ENCODE measurements at regions not wholly inside any gene's neighbourhood (a gene's known extent, or its start where the extent isn't known, plus 50 kb on each side); places are given as distances from the start of the nearest gene placed in this dataset.

- no peak overlapping the region for H3K27ac ChIP-seq (ENCODE audit: low read length)
- H3K4me1 ChIP-seq (ENCODE audit: control insufficient read depth, insufficient read depth, low read length), result no peaks in the 10 kb centered on the region
- DNase-seq, result no peak
- no peaks in the 10 kb centered on the region for H3K36me3 ChIP-seq (ENCODE audit: control insufficient read depth, insufficient read depth, low read length)
- WGBS (ENCODE audit: insufficient coverage), result 66% methylated on average over 4 of the region's 11 CpGs
- no peaks in the 10 kb centered on the region for H3K27me3 ChIP-seq (ENCODE audit: control insufficient read depth, insufficient read depth, low read length)
- H3K9me3 ChIP-seq (replicated peaks; ENCODE audit: control insufficient read depth, low read depth, low read length), result no peaks in the 10 kb centered on the region
- no peak overlapping the region for H3K4me3 ChIP-seq (ENCODE audit: low read length)
Observed at GRCh38 chr1:5109633-5110032, 455.2 kb downstream of the AJAP1 start.

DNA sequence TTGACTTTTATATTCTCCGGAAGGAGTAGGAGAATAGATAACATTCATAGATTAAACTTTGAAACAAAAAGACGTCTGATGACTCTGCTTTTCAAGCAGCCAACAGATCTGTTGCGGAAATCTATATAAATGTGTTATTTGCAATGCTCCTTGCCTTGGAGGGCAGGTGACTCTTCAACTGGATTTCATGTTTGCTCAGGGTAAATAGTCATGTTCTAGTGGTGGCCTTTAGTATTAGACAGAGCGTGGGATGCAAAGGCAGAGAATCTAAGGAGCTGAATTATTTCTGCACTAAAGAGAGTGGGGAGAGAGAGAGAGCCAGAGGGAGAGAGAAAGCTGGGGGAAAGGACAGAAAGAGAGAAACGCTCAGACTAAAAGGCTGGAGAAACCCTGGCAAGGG, 454.3 kb downstream of the AJAP1 start:
- Histone ChIP-seq H3K27me3 (ENCODE audit: control insufficient read depth, insufficient read depth, low read length) (no peaks in the 10 kb centered on the region), H3K4me3 (ENCODE audit: low read length) (no peak overlapping the region), H3K9me3 (replicated peaks; ENCODE audit: control insufficient read depth, low read depth, low read length) (no peaks in the 10 kb centered on the region), H3K4me1 (ENCODE audit: control insufficient read depth, insufficient read depth, low read length) (no peaks in the 10 kb centered on the region), H3K27ac (ENCODE audit: low read length) (no peak overlapping the region), H3K36me3 (ENCODE audit: control insufficient read depth, insufficient read depth, low read length) (no peaks in the 10 kb centered on the region)
- no peak for DNase-seq
- WGBS (ENCODE audit: insufficient coverage), result 72% methylated on average over 4 of the region's 5 CpGs

DNA sequence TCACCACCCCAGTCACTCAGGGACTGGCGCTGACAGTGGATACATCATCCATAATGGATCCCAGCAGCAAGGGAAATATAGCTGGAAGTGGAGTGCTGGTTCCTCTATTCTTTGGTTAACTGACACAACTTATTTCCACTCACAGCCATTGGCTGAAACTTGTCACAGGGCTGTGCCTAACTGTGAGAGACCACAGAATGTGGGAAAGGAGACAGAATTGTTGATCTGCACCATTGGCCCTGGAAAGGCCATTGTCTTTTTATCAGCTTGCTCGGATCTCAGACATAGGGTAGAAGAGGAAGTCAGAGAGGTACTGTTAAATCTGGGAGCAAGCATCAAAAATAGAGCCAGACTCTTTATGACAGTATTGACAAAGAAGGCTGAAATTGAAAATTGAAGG, 451.3 kb downstream of the AJAP1 start:
- Histone ChIP-seq H3K27ac (ENCODE audit: low read length) (no peak overlapping the region), H3K36me3 (ENCODE audit: control insufficient read depth, insufficient read depth, low read length) (no peaks in the 10 kb centered on the region), H3K27me3 (ENCODE audit: control insufficient read depth, insufficient read depth, low read length) (no peaks in the 10 kb centered on the region), H3K4me3 (ENCODE audit: low read length) (no peak overlapping the region), H3K4me1 (ENCODE audit: control insufficient read depth, insufficient read depth, low read length) (no peaks in the 10 kb centered on the region), H3K9me3 (replicated peaks; ENCODE audit: control insufficient read depth, low read depth, low read length) (no peaks in the 10 kb centered on the region)
- 50% methylated on average over 1 of the region's 2 CpGs for WGBS (ENCODE audit: insufficient coverage)
- DNase-seq, result no peak

DNA sequence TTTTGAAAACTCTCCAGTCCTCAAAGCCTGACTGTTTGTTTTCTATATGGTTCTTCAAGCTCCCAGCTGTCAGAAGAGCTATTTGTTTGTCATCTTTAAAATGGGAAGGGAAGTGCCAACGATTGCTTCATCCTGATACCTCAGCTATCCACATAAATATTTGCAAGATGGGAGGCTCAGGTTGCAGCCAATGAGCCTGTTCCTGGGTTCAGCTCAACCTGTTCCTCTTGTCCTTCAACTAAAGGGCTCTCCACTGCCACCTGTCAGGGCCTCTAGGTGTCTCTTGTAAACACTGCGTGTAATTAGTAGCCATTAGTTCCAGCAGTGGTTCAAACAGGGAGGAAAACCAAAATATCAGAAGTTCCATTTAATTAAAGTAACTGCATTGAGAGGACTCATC, 445.1 kb downstream of the AJAP1 start:
- Histone ChIP-seq H3K4me1 (ENCODE audit: control insufficient read depth, insufficient read depth, low read length) (no peaks in the 10 kb centered on the region), H3K9me3 (replicated peaks; ENCODE audit: control insufficient read depth, low read depth, low read length) (no peaks in the 10 kb centered on the region), H3K36me3 (ENCODE audit: control insufficient read depth, insufficient read depth, low read length) (no peaks in the 10 kb centered on the region), H3K27me3 (ENCODE audit: control insufficient read depth, insufficient read depth, low read length) (no peaks in the 10 kb centered on the region), H3K4me3 (ENCODE audit: low read length) (no peak overlapping the region), H3K27ac (ENCODE audit: low read length) (no peak overlapping the region)
- no peak for DNase-seq
- WGBS (ENCODE audit: insufficient coverage), result 70% methylated on average over 2 of the region's 2 CpGs

DNA sequence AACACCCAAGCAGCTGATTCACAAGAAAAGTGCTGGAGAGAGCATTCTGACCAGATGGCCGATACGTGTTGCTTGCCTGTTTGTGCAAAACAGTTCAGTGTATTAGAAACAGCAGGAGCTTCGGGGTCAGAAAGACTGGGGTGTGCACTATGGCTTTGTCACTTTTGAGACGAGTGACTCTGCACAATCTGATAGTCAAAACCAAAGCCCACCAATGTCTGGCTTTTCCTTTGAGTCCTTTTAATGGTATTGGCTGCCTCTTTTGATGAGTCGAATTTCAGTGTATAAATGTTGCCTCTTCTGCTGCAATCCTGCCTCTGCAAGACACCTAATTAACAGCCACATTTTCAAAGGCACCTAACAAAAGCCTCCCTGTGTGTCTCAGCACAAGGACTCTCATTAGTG, 444.6 kb downstream of the AJAP1 start:
- Histone ChIP-seq H3K4me1 (ENCODE audit: control insufficient read depth, insufficient read depth, low read length) (no peaks in the 10 kb centered on the region), H3K36me3 (ENCODE audit: control insufficient read depth, insufficient read depth, low read length) (no peaks in the 10 kb centered on the region), H3K4me3 (ENCODE audit: low read length) (no peak overlapping the region), H3K9me3 (replicated peaks; ENCODE audit: control insufficient read depth, low read depth, low read length) (peaks cover 1% of the 10 kb centered on the region), H3K27me3 (ENCODE audit: control insufficient read depth, insufficient read depth, low read length) (no peaks in the 10 kb centered on the region), H3K27ac (ENCODE audit: low read length) (no peak overlapping the region)
- no peak for DNase-seq
- 33% methylated on average over 2 of the region's 5 CpGs for whole genome bisulfite sequencing (ENCODE audit: insufficient coverage)

GRCh38 chr1:5093042-5093441, 438.6 kb downstream of the AJAP1 start:
- no peaks in the 10 kb centered on the region for H3K36me3 ChIP-seq (ENCODE audit: control insufficient read depth, insufficient read depth, low read length)
- H3K9me3 ChIP-seq (replicated peaks; ENCODE audit: control insufficient read depth, low read depth, low read length), result peaks cover 16% of the 10 kb centered on the region
- no peak overlapping the region for H3K4me3 ChIP-seq (ENCODE audit: low read length)
- no peaks in the 10 kb centered on the region for H3K4me1 ChIP-seq (ENCODE audit: control insufficient read depth, insufficient read depth, low read length)
- H3K27ac ChIP-seq (ENCODE audit: low read length), result no peak overlapping the region
- DNase-seq, result no peak
- H3K27me3 ChIP-seq (ENCODE audit: control insufficient read depth, insufficient read depth, low read length), result no peaks in the 10 kb centered on the region
- WGBS (ENCODE audit: insufficient coverage), result no CpG with 5 or more reads among the region's 1 CpG

GRCh38 chr1:5084676-5085075, 430.3 kb downstream of the AJAP1 start:
- Histone ChIP-seq H3K27me3 (ENCODE audit: control insufficient read depth, insufficient read depth, low read length) (peaks cover 2% of the 10 kb centered on the region), H3K4me1 (ENCODE audit: control insufficient read depth, insufficient read depth, low read length) (no peaks in the 10 kb centered on the region), H3K4me3 (ENCODE audit: low read length) (no peak overlapping the region), H3K36me3 (ENCODE audit: control insufficient read depth, insufficient read depth, low read length) (no peaks in the 10 kb centered on the region), H3K9me3 (replicated peaks; ENCODE audit: control insufficient read depth, low read depth, low read length) (no peaks in the 10 kb centered on the region), H3K27ac (ENCODE audit: low read length) (no peak overlapping the region)
- WGBS (ENCODE audit: insufficient coverage), result 88% methylated on average over 4 of the region's 4 CpGs
- DNase-seq, result no peak

GRCh38 chr1:5067246-5067645, 412.8 kb downstream of the AJAP1 start:
- no peaks in the 10 kb centered on the region for H3K36me3 ChIP-seq (ENCODE audit: control insufficient read depth, insufficient read depth, low read length)
- H3K27me3 ChIP-seq (ENCODE audit: control insufficient read depth, insufficient read depth, low read length), result no peaks in the 10 kb centered on the region
- no peak for DNase-seq
- no peaks in the 10 kb centered on the region for H3K9me3 ChIP-seq (replicated peaks; ENCODE audit: control insufficient read depth, low read depth, low read length)
- no peak overlapping the region for H3K27ac ChIP-seq (ENCODE audit: low read length)
- no peak overlapping the region for H3K4me3 ChIP-seq (ENCODE audit: low read length)
- H3K4me1 ChIP-seq (ENCODE audit: control insufficient read depth, insufficient read depth, low read length), result no peaks in the 10 kb centered on the region
- WGBS (ENCODE audit: insufficient coverage), result no CpG with 5 or more reads among the region's 1 CpG

DNA sequence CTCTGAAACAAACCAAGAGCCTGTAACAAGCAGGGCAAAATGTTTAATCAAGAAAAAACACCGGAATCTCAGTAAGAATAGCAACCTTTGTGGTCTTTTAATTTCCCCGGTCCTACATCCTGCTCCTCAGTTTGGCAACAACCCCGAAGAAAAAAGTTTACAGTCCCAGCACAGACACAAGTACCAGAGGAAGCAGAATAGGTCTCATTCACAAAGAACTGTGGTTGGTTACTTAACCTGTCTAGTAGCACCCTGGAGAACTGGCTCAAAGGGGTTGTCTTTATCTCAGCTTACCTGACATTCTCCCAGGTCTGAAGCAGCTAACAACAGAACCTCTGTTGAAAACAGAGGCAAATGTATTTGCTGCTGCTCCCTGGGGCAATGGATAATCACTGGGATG, 399.3 kb downstream of the AJAP1 start:
- no peak overlapping the region for H3K4me3 ChIP-seq (ENCODE audit: low read length)
- no peaks in the 10 kb centered on the region for H3K4me1 ChIP-seq (ENCODE audit: control insufficient read depth, insufficient read depth, low read length)
- H3K36me3 ChIP-seq (ENCODE audit: control insufficient read depth, insufficient read depth, low read length), result no peaks in the 10 kb centered on the region
- no peaks in the 10 kb centered on the region for H3K27me3 ChIP-seq (ENCODE audit: control insufficient read depth, insufficient read depth, low read length)
- no peak for DNase-seq
- 60% methylated on average over 1 of the region's 3 CpGs for WGBS (ENCODE audit: insufficient coverage)
- H3K9me3 ChIP-seq (replicated peaks; ENCODE audit: control insufficient read depth, low read depth, low read length), result peaks cover 2% of the 10 kb centered on the region
- H3K27ac ChIP-seq (ENCODE audit: low read length), result no peak overlapping the region

DNA sequence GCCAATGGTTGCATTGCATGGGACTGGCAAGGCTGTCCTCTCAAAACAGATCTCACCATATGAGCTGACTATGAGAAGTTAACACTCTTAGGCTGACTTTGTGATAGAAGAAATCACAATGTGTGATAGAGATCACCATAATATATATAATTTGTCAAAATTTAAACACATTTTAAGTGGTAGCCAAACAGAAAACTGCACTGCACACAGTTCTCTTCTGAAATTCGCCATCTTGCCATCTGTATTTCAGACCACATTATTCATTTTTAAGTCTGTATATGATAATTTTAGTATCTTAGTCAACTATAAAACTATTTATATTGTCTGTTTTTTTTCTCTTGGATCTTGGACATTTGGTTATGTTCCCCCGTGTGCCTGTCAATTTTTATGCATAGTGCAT, 374.7 kb downstream of the AJAP1 start:
- WGBS (ENCODE audit: insufficient coverage), result no CpG with 5 or more reads among the region's 2 CpGs
- Histone ChIP-seq H3K27me3 (ENCODE audit: control insufficient read depth, insufficient read depth, low read length) (no peaks in the 10 kb centered on the region), H3K9me3 (replicated peaks; ENCODE audit: control insufficient read depth, low read depth, low read length) (no peaks in the 10 kb centered on the region), H3K4me3 (ENCODE audit: low read length) (no peak overlapping the region), H3K4me1 (ENCODE audit: control insufficient read depth, insufficient read depth, low read length) (no peaks in the 10 kb centered on the region), H3K36me3 (ENCODE audit: control insufficient read depth, insufficient read depth, low read length) (no peaks in the 10 kb centered on the region), H3K27ac (ENCODE audit: low read length) (no peak overlapping the region)
- DNase-seq, result no peak

DNA sequence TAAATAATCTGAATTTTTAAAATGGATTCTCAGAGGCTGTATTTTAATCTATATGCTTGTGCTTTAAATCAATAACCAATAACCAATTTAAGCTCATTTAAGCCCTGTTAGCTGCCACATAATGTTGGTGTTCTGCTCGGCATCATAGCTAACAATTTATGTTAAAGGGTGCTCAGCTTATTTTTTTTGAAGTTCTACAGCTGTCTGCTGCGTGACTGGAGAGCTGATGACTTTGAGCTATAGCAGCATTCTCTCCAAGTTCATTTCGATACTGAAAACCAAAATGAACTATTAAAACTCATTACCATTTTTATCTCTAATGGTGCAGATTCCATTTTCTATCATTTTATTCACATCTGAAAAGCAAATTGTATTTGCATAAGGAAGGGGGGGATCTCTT, 357.8 kb downstream of the AJAP1 start:
- DNase-seq, result no peak
- Histone ChIP-seq H3K9me3 (replicated peaks; ENCODE audit: control insufficient read depth, low read depth, low read length) (no peaks in the 10 kb centered on the region), H3K4me3 (ENCODE audit: low read length) (no peak overlapping the region), H3K27ac (ENCODE audit: low read length) (no peak overlapping the region), H3K27me3 (ENCODE audit: control insufficient read depth, insufficient read depth, low read length) (peaks cover 19% of the 10 kb centered on the region), H3K36me3 (ENCODE audit: control insufficient read depth, insufficient read depth, low read length) (no peaks in the 10 kb centered on the region), H3K4me1 (ENCODE audit: control insufficient read depth, insufficient read depth, low read length) (no peaks in the 10 kb centered on the region)
- 49% methylated on average over 2 of the region's 3 CpGs for WGBS (ENCODE audit: insufficient coverage)
